ENCODE measurements at regions not wholly inside any gene's neighbourhood (a gene's known extent, or its start where the extent isn't known, plus 50 kb on each side); places are given as distances from the start of the nearest gene placed in this dataset.

DNA sequence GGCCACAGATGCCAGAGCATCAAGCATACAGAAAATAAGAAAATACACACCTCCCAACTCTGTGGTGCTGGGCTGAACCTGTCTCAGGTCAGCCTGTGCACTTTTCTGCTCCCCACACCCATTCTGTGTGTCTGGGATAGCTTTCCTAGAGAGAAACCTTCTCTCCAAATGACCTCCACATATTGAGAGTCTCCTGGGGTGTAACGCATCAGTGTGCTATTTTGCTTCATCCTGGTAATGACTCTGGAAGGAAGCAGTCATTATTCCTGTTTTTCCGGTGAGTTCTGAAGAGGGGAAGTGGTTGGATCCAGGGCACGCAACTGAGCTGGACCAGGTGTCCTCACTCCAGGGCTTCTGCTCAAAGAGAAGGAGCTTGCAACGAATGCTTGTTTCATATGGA is 73.2 kb upstream of the SH3PXD2B start:
- no peaks in the 10 kb centered on the region for H3K36me3 ChIP-seq

GRCh38 chr5:172525996-172526360 is 71.7 kb upstream of the SH3PXD2B start:
- Histone ChIP-seq H3K9me3 (peaks cover 0 to 11% (median 8%) of the 10 kb centered on the region in 4 donors), H3K4me3 (no peak overlapping the region), H3K4me1 (peaks cover 0 to 10% (median 0%) of the 10 kb centered on the region in 4 donors), H3K27ac (no peak overlapping the region), H3K27me3 (no peaks in the 10 kb centered on the region), H3K36me3 (no peaks in the 10 kb centered on the region)
- TF ChIP-seq POLR2A (IDR thresholded peaks at IDR 0.05) (no peak), EP300 (IDR thresholded peaks at IDR 0.05) (no peak), POLR2AphosphoS5 (IDR thresholded peaks at IDR 0.05) (no peak)
- TF ChIP-seq, protein P1, sequence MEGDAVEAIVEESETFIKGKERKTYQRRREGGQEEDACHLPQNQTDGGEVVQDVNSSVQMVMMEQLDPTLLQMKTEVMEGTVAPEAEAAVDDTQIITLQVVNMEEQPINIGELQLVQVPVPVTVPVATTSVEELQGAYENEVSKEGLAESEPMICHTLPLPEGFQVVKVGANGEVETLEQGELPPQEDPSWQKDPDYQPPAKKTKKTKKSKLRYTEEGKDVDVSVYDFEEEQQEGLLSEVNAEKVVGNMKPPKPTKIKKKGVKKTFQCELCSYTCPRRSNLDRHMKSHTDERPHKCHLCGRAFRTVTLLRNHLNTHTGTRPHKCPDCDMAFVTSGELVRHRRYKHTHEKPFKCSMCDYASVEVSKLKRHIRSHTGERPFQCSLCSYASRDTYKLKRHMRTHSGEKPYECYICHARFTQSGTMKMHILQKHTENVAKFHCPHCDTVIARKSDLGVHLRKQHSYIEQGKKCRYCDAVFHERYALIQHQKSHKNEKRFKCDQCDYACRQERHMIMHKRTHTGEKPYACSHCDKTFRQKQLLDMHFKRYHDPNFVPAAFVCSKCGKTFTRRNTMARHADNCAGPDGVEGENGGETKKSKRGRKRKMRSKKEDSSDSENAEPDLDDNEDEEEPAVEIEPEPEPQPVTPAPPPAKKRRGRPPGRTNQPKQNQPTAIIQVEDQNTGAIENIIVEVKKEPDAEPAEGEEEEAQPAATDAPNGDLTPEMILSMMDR (IDR thresholded peaks at IDR 0.05) = no peak
- 84 to 96% methylated on average over 5 of the region's 5 CpGs for WGBS, 2 donors
- ATAC-seq (ENCODE audit: low FRiP score in 2 of 2) (no peak), DNase-seq (no peak)

More for the DNA sequence above, 73.2 kb upstream of the SH3PXD2B start:
- TF ChIP-seq POLR2AphosphoS5 (IDR thresholded peaks at IDR 0.05) (no peak), POLR2A (IDR thresholded peaks at IDR 0.05) (no peak), EP300 (IDR thresholded peaks at IDR 0.05) (no peak)
- TF ChIP-seq, protein P1 (IDR thresholded peaks at IDR 0.05) = no peak
- Histone ChIP-seq H3K4me1 (peaks cover 0 to 10% (median 0%) of the 10 kb centered on the region in 4 donors), H3K9me3 (no peaks in the 10 kb centered on the region), H3K27me3 (no peaks in the 10 kb centered on the region), H3K27ac (peak overlapping the region in 2 of 4 donors; percentile 24 to 39), H3K4me3 (no peak overlapping the region)
- ATAC-seq (ENCODE audit: low FRiP score in 2 of 2) (no peak), DNase-seq (no peak)
- WGBS, 2 donors = 37 to 53% methylated on average over 4 of the region's 4 CpGs

GRCh38 chr5:172525307-172525995 is 71.1 kb upstream of the SH3PXD2B start:
- H3K27me3 ChIP-seq = no peaks in the 10 kb centered on the region
- H3K4me1 ChIP-seq = peaks cover 0 to 10% (median 0%) of the 10 kb centered on the region in 4 donors
- H3K36me3 ChIP-seq = no peaks in the 10 kb centered on the region
- peaks cover 0 to 13% (median 10%) of the 10 kb centered on the region in 4 donors for H3K9me3 ChIP-seq
- ATAC-seq (ENCODE audit: low FRiP score in 2 of 2) (no peak), DNase-seq (no peak)
- 94 to 95% methylated on average over 5 of the region's 5 CpGs for WGBS, 2 donors
- no peak overlapping the region for H3K27ac ChIP-seq
- TF ChIP-seq POLR2AphosphoS5 (IDR thresholded peaks at IDR 0.05) = no peak
- TF ChIP-seq EP300 (IDR thresholded peaks at IDR 0.05) = no peak
- no peak for TF ChIP-seq POLR2A (IDR thresholded peaks at IDR 0.05)
- TF ChIP-seq, protein P1 (IDR thresholded peaks at IDR 0.05) = no peak
- no peak overlapping the region for H3K4me3 ChIP-seq

DNA sequence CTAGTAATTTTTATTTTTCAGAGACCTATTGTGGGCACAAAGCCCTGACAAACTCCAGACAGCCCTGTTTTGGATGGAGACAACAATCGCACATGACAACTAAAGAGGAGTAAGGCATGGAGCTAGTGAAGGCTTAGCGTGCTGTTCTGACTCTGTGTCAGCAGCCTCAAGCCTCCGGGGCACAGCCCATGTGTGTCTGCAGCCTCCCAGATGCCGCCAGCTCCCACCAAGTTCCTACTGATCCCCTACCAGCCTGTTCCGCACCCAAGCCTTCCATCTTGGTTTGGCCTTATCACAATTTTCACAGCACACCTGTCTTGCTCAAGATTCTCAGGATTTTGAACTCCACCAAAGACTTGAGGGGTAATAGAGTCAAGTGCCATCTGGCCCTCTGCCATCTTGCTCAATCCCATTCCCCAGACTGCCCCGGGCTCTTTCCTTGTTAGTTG is 70.3 kb upstream of the SH3PXD2B start:
- peaks cover 0 to 13% (median 10%) of the 10 kb centered on the region in 4 donors for H3K9me3 ChIP-seq
- ATAC-seq (ENCODE audit: low FRiP score in 2 of 2) (no peak), DNase-seq (peak in 1 of 2 donors; percentile 19)
- H3K4me1 ChIP-seq = peaks cover 0 to 10% (median 0%) of the 10 kb centered on the region in 4 donors
- H3K27me3 ChIP-seq = no peaks in the 10 kb centered on the region
- TF ChIP-seq EP300 (IDR thresholded peaks at IDR 0.05) (no peak), POLR2A (IDR thresholded peaks at IDR 0.05) (no peak), POLR2AphosphoS5 (IDR thresholded peaks at IDR 0.05) (no peak)
- TF ChIP-seq, protein P1 (IDR thresholded peaks at IDR 0.05) = no peak
- H3K4me3 ChIP-seq = no peak overlapping the region
- H3K36me3 ChIP-seq = no peaks in the 10 kb centered on the region
- 71 to 90% methylated on average over 6 of the region's 6 CpGs for WGBS, 2 donors
- no peak overlapping the region for H3K27ac ChIP-seq
